ENCODE measurements at regions not wholly inside any gene's neighbourhood (a gene's known extent, or its start where the extent isn't known, plus 50 kb on each side); places are given as distances from the start of the nearest gene placed in this dataset.
"Not testable (repeated sequence)": the region's sequence is repeated elsewhere in the genome, so short reads cannot be mapped to it uniquely, and the experiment has no call there.

DNA sequence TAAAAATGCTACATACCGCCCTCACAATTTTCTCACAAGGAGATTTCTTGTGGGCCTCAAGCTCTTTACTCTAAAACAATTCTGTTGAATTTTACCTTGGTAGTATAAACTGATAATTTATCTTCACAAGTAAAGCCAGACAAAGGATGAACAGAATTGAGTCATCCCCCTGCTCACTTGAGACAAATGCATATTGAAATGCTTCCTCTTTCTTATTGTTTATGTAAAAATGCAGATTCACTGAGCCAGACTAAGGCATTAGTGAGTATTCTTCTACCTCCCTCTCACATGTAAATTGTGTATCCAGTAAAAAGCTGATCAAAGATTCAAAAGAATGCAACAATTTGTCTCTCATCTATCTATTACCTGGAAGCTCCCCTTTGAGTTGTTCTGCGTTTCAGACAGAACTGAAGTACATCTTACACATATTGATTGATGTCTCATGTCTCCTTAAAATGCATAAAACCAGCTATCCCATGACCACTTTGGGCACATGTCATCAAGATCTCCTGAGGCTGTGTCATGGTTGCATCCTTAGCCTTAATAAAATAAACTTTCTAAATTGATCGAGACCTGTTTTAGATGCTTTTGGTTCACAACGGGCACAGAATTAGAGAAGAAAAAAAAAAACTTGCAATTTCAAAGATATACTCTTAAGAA is 743.1 kb upstream of the B3GALT2 start:
- DNase-seq, result no peak

DNA sequence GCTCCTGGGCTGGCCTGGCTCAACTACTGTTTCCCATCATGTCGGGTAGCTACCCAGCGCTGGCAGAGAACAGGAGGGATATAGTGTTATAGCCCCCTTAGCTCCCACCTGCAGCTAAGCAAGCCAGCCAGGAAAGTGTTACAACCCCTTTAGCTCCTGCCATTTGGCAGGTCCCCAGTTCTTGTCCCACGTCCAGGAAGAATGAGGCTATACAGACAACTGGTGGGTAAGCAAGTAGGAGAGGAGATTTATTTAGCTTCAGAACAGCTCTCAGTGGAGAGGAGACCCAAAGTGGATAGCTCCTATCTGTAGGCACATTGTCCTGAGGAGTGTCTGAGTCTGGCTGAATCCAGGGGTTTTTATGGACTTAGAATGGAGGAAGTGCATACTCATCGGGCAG is 741.1 kb upstream of the B3GALT2 start:
- no peak for DNase-seq

DNA sequence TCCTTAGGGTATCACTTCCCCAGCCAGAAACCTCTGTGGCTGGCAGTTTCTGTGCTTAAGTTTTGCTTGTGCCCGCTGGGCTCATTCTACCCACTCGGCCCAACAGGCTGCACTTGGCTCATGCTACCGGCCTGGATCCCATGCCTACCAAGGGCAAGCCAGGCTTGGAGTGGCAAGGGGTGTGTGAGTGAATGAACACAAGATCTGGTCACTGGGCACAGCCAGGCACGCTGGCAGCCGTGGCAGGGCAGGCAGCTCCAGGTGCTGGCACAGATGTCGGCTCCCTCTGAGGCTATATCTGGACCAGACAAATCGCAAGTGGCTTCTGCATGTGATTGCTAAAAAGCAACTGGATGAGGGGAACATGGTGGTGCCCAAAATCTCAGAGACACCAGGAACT is 740.5 kb upstream of the B3GALT2 start:
- no peak for DNase-seq

DNA sequence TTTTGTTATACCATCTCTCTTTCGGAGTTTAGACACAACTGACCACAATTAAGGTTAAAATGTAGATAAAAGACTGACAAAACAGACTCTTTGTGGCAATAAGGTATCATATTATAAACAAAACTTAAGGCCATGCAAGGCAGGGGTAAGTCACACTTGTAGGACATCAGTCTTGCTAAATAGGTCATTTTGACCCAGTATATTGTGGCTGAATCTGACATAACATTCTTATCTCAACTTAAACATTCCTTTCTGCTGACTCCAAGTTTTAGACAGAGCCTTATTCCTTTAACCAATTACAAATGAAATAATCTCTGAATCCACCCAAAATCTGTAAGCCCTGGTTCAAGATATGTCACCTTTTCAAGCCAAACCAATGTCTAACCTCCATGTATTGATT is 733.4 kb upstream of the B3GALT2 start:
- no peak for DNase-seq

DNA sequence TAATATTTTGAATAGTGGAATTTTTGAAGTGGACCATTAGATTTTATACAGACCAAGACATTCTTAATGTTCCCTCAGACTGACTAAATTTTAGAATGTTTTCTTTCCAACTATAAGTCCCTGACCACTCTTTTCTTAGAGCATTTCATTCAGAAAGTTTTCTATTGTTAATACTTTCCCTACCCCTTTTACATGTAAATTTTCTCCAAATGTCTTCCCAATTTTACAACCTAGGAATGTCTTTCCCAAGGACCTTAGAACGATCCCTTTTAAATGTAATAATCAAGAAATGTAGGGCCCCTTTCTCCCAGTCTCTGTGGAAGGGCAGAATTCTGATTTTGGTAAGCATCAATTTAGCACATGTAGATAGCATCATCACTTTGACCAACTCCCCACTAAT is 730.0 kb upstream of the B3GALT2 start:
- no peak for DNase-seq

DNA sequence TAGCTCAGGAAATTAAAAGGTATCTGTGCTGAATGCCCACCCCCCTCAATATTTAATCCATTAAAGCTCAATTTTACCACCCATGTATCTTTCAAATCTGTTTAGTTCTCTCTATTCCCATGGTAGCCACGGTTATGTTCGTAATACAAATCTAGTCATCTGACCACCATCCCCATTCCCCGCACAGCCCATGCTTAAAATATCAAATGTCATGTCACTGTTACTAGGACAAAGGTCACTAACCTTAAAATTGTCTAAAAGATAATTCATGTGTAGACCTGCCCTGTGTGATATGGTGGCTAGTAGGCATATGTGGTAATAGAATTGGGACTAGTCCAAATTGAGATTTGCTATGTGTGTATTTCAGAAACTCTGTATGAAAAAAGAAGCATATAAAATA is 728.5 kb upstream of the B3GALT2 start:
- no peak for DNase-seq

DNA sequence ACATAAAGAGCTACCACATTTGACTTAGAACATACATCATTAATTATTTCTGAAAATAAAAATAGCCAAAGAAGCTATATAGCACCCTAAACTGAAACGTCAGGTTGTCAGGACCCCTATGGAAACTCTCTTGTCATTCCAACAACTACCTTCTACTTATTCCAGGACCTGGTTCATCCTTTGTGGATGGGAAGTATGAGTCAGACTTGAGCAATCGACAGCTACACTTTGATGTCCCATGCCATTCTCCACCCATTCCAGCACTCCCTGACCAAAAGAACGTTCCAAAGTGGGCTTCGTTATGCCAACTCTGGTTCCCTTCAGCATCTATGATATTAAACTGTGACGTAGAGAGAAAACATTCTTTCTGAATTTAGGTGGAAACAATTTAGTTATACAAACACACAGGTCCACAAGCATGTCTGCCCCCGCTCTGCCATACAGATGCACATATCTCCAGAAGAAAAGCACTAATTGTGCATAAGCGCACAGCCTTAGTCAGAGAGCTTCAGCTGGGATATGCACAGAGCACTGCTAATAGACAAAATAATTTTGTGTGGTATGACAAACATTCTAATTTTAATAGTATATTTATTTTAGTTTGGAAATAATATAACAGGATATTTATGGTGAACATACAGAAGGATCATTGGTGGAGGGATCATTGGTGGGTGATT is 723.1 kb upstream of the B3GALT2 start:
- no peak for DNase-seq

DNA sequence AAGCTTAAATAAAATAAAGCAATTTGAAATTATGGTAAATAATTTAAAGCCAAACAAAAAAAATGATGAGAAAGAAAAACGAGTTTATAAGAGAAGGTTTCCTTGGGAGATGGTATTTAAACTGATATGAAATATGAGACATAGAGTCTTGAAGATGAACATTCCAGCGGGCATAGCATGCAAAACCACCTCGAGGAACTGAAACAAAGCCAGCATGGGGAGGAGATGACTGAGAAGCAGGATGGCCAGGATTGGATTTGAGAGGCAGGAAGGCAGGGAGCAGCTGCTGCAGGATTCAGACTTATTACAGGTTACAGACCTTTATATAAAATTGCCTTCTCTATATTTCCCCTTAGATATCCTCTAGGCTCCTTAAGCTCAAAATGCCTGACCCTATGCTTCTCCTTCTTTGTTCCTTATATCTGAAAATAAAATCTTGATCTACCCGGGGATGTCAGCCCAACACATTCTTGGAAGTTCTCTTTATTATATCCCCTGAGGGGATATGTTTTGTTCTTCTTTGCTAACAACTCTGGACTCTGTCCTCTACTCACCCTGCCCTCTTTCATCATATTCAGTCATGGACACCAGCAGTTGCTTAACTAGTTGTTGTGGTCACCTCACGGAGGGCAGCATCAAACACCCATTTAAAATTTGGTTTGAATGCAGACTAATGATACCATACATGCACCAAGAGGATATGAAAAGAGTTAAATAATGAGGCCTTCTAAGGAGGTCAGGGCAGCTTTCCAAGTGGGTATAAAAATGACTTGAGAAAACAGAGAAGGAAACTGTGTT is 719.1 kb upstream of the B3GALT2 start:
- DNase-seq, result peak; percentile 5

DNA sequence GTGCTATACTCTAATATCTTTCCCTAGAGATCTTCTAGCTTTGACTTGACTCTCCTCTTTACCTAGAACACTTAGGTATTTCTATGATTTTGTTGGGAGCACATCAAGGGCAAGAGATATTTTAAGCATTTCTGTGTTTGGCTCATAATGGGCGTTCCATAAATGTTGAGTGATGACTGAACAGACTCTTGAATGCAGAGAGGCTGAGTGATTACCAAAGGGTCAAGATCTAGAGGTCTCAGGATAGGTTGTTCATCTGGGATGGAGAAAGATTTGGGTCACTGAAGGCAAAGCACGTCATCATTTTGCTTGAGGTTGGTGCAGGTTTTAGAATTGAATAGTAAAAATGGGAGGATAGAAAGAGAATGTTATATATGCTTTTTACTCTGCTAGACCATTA is 705.4 kb upstream of the B3GALT2 start:
- DNase-seq, result no peak

DNA sequence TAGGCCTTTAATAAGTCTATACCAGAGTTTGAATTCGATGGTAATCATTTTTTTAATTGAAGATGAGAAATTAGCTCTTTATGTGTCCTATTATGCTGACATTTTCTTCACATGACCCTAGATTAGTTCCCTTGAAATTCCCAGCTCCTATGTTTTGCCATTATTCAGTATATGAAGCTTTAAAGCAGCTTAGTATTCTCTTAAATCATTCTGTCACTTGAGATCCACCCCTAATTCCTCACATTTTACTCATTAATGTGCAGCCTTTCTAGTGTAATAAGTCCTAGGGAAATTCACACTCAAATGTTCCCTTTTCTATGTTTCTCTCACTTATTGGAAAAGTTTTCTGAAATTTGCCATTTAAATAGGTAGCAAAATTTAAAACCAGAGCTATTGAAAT is 704.5 kb upstream of the B3GALT2 start:
- no peak for DNase-seq

DNA sequence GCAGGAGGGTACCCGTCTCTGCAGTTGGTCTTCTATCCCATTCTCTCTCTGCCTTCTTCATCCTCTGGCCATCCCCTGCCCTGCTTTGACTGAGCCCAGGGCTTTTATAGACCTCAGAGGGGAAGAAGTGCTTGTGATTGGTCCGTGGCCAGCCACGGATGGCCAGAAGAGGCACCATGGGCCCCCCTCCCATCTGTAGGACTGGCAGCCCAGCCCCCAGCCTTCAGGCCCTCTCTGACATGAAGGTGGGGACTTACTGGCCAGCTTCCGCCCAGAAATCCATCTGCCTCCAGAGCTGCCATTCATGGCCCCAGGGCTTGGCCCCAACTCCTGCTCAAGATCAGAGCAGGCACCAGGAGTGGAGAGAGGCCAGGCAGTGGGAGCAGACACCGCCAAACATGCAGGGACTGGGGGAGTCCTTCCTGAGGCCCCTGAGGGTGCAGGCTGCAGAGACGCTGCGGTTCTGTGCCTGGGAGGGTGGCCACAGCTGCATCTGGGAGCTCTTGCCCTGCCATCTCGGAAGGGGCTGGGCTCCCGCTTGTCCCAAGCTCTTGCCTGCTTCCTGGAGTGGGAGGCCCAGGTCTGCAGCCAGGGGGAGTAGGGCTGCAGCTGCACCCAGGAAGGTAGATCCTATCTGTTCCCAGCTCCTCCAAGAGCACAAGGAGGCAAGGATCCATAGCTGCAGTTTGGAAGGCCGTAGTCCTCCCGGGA is 698.6 kb upstream of the B3GALT2 start:
- DNase-seq, result no peak

DNA sequence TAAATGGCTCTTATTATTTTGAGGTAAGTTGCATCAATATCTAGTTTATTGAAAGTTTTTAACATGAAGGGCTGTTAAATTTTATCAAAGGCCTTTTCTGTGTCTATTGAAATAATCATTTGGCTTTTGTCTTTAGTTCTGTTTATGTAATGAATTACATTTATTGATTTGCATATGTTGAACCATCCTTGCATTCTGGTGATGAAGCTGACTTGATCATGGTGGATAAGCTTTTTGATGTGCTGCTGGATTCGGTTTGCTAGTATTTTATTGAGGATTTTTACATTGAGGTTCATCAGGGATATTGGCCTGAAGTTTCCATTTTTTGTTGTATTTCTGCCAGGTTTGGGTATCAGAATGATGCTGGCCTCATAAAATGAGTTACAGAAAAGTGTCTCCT is 691.5 kb upstream of the B3GALT2 start:
- DNase-seq, result not testable (repeated sequence)

DNA sequence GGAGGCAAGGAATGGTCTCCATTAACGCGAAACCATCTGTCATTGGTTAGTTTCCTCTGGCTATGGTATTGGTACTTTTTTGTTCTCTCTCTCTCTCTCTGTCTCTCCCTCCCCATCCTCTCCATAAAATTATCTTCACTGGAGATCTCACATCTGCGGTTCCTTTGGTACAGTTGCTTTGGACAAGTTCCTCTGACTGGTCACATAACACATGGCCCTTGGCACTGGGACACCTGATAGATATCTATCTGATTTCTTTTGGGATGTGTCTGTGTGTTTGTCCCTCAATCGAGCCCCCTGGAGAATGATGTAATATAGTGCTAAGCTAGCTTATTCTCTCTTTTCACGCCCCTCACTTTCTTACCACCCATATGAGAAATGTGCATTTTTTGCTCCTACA is 682.0 kb upstream of the B3GALT2 start:
- DNase-seq, result no peak

DNA sequence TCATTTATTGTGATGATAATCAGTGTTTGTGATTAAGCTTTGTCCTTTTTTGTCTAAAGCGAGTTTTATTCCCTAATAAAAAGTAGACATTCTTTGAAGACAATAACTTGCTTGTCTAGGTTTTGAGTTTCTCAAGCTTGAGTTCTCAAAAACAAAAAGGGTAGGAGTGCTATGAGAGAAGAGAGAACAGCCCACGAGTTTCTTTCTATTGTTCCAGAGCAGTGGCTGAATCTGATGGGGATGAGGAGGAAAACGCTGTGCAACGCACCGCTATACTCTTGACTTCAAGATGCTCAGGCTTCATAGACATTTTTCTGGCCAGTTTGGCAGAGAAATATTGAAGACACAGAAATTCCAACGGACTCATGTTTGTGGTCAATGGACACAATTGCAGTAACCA is 669.8 kb upstream of the B3GALT2 start:
- no peak for DNase-seq

DNA sequence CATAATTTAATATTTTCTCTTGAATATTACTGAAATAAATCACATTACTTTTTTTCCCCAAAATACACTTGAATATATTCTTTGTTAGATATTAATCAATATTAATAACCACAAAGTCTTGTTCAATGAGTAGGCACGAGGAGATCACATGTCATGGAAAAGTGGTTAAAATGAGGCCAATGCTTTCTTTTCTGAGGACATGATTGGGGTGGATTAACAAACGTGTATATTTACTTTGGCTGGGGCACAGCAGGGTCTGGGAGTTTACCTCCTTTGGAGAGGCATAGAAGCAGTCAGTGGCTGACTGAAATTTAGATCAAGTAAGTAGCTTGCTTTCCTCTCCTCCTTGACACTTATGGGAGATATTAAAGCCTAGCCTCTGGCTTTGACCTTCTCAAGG is 664.3 kb upstream of the B3GALT2 start:
- no peak for DNase-seq

DNA sequence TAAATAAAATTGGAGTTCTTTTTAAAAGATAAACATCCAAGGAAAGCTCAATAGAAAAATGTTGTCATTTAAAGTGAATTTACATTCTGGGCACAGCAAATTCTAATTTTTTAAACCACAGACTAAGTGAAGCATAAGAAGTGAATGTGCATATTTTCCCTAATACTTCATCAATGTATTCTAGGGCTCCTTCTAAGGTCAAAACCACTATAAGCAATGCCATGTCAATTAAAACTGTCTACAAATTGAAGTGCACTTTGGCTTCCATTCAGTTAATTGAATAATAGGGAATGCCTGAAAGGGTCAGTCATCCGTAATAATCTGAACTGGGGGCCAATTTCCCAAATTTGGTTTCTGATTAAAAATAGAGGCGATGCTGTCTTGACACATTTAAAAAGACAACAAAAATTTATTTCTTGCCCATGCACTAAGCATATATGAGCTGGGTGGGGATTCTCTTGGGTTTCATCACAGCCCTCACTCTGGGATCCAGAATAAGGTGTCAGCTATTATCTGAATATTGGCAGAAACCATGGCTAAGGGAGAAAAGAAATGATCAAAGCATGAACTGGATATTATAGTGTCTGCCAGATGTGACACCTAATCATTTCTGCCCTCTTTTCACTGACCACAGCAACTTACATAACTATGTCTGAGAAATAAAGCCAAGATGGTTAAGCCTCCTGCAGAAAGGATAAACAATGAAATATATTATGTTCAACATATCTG is 660.6 kb upstream of the B3GALT2 start:
- no peak for DNase-seq

DNA sequence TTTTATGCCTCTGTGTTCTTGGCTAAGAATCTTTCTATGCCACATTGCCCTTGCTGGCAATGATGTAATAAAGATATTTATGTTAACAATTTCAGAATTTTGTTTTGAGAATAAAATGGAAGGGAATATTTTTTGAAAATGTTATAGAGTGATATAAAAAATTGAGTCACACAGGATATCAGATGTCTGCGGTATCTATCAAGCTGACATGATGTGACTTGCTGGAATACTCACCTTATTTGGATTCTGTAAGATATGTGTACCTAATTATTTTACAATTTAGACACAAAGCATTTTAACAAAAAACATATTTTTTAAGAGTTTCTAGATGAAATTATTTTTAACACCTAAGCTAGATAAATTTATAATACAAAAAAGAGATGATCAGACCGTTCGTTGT is 660.0 kb upstream of the B3GALT2 start:
- no peak for DNase-seq

DNA sequence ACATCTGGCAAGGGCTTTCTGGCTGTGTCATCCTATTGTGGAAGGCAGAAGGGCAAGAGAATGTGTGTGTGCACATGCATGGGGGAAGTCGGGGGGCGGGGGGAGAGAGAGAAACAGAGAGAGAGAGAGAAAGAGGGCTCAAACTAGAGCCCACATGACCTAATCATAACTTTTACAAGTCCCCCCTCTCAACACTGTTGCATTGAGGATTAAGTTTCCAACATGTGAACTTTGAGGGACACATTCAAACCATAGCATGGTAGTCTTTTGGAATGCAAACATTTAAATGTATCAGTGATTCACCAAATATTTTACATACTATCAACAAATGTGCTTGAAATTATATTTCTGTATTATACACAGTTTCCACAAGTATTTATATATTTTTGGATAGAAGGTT is 655.4 kb upstream of the B3GALT2 start:
- no peak for DNase-seq

DNA sequence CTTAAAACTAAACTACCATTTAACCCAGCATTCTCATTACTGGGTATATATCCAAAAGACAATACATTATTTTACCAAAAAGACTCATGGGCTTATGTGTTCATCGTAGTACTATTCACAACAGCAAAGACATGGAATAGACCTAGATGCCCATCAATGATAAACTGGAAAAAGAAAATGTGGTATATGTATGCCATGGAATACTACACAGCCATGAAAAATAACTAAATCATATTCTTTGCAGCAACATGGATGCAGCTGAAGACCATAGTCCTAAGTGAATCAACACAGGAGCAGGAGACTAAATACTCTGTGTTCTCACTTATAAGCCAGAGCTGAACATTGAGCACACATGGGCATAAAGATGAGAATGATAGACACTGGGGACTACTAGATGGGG is 645.1 kb upstream of the B3GALT2 start:
- DNase-seq, result no peak

DNA sequence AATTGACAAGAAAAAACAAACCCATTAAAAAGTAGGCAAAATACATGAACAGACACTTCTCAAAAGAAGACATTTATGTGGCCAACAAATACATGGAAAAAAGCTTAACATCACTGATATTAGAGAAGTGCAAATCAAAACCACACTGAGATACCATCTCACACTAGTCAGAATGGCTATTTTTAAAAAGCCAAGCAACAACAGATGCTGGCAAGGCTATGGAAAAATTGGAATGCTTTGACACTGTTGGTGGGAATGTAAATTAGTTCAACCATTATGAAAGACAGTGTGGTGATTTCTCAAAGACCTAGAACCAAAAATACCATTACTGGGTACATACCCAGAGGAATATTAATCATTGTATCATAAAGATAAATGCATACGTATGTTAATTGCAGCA is 641.1 kb upstream of the B3GALT2 start:
- no peak for DNase-seq

DNA sequence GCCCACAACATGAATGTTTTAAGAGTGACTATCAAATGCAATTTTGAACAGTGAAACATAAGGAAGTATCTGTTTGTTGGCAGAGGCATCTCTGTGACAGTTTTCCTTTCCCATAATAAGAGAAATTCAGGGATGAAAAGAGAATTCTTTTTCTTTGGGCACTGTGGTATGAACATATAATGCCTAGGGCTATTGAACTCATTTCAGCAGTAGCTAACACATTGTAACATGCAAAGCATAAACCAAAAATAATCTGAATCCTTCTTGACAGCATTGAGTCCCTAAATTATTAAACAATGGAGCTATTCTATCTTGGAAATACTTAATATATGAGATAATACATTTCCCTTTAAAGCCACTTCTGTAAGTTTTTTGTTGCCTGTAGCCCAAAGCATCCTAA is 633.0 kb upstream of the B3GALT2 start:
- no peak for DNase-seq

DNA sequence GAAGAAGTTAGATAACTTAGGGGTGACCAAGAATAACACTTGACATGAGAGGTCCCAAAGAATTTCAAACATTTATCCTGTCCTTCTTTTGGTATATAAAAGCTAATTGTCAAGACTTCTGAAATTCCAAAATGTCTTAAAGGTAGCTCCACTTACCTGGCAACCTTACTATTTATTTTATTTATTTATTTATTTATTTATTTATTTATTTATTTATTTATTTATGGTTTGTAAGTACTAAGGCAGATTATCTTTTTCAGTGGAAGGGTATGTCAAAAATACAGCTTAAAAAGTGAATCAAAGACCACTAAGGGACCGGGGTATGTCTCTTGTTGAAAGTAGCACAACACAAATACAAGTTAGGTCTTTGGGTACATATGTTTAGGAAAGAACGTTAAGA is 620.8 kb upstream of the B3GALT2 start:
- DNase-seq, result no peak

Measured in T1000 (cell line).